GM12875 (cell line): ENCODE measurements at regions not wholly inside any gene's neighbourhood (a gene's known extent, or its start where the extent isn't known, plus 50 kb on each side); places are given as distances from the start of the nearest gene placed in this dataset.

Source experiments
- H3K4me3 ChIP-seq: one replicate; pipeline ENCODE4 v1.5.1; 2011; ENCODE audit warnings: low read depth, low read length, control low read depth
- TF ChIP-seq, protein P1 (sequence below): IDR thresholded peaks from 2 replicates; pipeline ENCODE4 v1.5.1; 2011; ENCODE audit warnings: low read depth, mild to moderate bottlenecking, control low read depth, inconsistent platforms, low read length, moderate library complexity, borderline replicate concordance; ENCODE audit not compliant: insufficient read depth

DNA sequence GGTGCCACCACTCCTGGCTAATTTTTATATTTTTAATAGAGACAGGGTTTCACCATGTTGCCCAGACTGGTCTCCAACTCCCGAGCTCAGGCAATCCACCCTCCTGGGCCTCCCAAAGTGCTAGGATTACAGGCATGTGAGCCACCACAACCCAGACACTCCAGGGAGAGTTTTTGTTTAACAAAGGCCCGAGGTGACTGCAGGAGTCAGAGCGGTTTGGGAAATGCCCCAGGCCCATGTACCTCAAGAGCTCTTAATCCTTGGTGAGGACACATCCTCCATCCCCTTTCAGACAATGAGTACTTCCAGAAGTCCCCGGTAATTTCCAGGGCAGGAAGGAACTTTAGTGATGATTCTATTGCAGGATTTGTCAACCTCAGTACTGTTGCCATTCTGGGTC, 176.0 kb downstream of the ESRRB start:
- TF ChIP-seq, protein P1, sequence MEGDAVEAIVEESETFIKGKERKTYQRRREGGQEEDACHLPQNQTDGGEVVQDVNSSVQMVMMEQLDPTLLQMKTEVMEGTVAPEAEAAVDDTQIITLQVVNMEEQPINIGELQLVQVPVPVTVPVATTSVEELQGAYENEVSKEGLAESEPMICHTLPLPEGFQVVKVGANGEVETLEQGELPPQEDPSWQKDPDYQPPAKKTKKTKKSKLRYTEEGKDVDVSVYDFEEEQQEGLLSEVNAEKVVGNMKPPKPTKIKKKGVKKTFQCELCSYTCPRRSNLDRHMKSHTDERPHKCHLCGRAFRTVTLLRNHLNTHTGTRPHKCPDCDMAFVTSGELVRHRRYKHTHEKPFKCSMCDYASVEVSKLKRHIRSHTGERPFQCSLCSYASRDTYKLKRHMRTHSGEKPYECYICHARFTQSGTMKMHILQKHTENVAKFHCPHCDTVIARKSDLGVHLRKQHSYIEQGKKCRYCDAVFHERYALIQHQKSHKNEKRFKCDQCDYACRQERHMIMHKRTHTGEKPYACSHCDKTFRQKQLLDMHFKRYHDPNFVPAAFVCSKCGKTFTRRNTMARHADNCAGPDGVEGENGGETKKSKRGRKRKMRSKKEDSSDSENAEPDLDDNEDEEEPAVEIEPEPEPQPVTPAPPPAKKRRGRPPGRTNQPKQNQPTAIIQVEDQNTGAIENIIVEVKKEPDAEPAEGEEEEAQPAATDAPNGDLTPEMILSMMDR = no peak

DNA sequence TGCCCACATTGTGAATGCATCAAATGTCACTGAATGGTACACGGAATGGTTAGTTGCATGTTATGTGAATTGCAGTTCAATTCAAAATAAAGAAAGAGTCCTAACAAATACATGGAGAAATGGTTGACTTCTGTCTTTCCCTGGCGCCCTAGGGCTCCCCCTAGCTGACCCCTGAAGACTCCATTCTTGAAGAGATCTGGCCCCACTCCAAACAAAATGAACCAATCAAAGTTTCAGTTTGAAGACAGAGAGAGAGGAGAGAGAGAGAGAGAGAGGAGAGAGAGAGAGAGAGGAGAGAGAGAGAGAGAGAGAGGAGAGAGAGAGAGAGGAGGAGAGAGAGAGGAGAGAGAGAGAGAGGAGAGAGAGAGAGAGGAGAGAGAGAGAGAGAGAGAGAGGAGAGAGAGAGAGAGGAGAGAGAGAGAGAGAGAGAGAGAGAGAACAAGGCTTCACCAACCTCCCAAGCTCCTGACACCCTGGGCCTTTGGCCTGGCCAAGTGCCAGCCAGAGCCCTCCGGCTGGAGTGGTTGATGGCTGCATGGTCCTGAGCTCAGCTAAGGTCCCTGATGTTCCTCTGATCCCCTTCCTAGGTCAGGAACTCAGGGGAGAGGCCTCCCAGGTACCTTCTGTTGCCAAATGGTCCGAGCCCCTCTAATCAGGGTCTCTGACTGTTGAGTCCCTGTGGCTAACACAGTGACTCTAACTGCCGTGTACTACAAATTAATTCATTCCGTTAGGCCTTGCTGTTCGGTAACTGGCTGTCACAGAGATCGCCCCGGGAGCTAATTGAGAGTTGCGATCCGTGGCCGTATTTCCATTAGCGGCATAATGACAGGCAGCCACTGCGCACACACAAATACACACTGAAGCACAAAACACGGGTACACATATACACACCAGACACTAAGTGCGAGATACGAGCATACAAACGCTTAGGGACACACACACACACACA, 188.8 kb downstream of the ESRRB start:
- TF ChIP-seq, protein P1 = no peak
- H3K4me3 ChIP-seq = no peak overlapping the region

More for the DNA sequence above, 176.0 kb downstream of the ESRRB start:
- H3K4me3 ChIP-seq = no peak overlapping the region

DNA sequence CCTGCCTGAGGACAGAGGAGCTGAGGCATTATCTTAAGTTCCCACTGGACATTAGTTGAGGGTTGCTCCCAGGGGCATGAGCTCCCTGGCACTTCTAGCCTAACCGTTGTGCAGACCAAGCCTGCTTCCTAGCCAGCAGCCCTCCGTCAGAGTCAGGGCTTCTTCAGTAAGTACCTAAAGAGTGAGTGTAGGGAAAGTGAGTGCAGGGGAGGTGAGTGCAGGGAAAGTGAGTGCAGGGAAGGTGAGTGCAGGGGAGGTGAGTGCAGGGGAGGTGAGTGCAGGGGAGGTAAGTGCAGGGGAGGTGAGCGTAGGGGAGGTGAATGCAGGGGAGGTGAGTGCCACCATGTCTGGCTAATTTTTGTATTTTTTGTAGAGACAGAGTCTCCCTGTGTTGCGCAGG, 190.5 kb downstream of the ESRRB start:
- H3K4me3 ChIP-seq = no peak overlapping the region
- TF ChIP-seq, protein P1 = no peak

DNA sequence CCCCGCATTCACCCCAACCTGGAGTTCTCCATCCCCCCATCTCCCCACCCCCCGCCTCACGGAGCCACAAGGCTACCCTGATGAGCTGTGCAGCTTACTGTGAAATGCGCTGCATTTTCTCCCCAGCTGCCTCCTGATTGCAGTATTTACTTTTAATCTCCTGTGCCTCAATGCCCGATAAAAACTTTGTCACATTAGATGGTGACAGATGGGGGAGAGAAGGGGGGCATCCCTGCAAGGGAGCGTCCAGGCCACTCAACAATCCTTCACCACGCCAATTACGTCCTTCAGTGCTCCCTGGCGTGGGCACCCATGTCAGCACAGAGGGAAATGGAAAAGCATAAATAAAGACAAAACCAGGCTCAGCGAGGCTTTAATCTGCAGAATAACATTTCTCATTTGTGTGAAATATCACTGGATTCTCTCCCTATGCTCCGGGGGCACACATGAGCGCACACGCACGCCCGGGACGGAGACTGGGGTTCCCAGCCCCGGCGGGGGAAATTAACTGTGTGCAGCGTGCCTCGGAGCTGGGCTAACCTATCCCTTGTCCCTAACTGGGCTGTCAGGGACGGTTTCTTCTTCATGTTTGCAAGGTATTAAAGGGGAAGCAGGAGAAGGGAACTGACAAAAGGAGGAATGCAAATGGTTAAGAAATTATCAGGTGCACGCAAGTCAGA, 186.7 kb upstream of the VASH1 start:
- TF ChIP-seq, protein P1 = no peak

DNA sequence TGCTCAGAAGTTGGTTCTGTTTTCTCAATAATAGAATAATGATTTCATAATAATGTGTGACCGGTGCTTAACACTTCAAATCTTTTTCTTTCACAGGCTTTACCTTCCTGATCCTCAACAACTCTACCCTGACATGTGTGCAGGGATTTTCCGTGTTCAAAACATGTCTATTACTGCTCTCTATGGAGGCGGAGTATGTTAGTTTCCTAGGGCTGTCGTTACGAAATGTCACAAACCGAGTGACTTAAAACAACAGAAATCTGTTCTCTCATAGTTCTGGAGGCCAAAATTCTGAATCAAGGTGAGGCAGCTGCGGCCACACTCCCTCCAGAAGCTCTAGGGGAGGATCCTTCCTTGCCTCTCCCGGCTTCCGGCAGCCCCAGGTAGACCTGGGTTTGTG, 186.2 kb upstream of the VASH1 start:
- TF ChIP-seq, protein P1 = no peak
- H3K4me3 ChIP-seq = no peak overlapping the region

More for the DNA sequence above, 186.7 kb upstream of the VASH1 start:
- no peak overlapping the region for H3K4me3 ChIP-seq

DNA sequence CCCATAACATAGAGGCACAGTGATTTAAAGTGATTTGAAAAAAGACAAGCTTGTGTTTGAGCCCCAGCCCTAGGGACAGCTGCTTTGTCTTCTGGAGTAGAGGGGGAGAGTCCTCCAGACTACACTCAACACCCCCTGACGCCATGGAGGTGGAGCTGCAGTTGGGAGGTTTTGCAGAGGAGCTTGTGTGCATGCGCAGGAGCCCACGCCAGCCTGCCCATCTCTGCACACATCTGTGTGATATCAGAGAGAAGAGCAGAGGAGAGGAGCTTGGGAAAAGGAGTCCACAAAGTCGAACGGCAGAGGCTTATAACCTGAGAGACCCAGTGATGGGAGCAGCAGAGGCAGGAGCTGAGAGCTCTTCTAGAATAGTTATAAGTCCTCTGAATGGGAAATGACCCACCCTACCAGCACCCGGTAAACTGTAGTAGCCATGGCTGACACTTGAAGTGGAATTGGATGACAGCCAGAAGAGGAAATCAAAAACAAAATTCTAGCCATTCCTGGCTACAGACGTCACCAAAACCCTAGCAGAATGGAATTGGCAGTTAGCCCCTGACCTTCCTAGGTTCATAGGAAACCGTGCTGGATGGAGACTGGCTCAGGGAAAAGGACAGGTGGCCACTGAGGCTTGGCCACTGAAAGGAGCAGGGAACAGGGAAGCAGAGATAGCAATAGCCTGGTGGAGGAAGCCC, 185.1 kb upstream of the VASH1 start:
- no peak overlapping the region for H3K4me3 ChIP-seq
- TF ChIP-seq, protein P1 = no peak

DNA sequence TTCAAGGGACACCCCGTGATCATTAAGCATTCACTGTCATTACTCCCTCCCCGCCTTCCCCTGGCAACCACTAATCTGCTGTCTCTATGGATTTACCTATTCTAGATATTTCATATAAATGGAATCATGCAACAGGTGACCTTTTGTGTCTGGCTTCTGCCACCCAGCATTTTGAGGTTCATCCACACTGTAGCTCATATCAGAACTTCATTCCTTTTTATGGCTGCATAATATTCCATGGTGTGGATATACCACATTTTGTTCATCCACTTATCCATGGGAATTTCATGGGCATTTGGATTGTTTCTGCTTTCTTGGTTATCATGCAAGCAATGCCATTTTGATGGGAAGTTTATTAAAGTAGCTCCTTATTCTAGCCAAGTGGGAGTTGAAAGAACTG, 184.2 kb upstream of the VASH1 start:
- TF ChIP-seq, protein P1 = no peak
- no peak overlapping the region for H3K4me3 ChIP-seq
